ENCODE measurements at regions not wholly inside any gene's neighbourhood (a gene's known extent, or its start where the extent isn't known, plus 50 kb on each side); places are given as distances from the start of the nearest gene placed in this dataset.

DNA sequence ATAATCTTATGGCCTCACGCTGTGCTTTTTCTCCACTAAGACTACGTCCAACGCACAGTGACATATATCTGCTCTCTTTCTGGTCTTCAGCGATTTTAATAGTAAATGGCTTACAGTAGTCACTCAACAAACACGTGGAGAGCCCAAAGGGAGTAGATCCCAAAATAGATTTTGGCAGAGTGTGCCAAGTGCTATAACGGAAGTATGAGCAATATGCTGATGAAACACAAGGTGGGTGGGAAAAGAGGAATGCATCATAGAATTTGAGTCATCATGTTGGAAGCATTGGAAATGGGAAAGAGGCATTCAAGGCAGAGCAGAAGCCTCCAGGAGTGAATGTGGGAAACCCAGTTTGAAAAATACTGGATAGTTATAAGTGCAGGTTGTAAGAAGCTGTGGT lies 129.1 kb upstream of the LDB2 start:
- TF ChIP-seq CTCF (conservative IDR thresholded peaks at IDR 0.05; ENCODE audit: low read depth, low read length) (no peak), EZH2 (IDR thresholded peaks at IDR 0.05; ENCODE audit: low read length, unreplicated experiment) (no peak), EZH2phosphoT487 (IDR thresholded peaks at IDR 0.05; ENCODE audit: borderline replicate concordance, low read length) (no peak)
